ENCODE measurements at regions not wholly inside any gene's neighbourhood (a gene's known extent, or its start where the extent isn't known, plus 50 kb on each side); places are given as distances from the start of the nearest gene placed in this dataset.

DNA sequence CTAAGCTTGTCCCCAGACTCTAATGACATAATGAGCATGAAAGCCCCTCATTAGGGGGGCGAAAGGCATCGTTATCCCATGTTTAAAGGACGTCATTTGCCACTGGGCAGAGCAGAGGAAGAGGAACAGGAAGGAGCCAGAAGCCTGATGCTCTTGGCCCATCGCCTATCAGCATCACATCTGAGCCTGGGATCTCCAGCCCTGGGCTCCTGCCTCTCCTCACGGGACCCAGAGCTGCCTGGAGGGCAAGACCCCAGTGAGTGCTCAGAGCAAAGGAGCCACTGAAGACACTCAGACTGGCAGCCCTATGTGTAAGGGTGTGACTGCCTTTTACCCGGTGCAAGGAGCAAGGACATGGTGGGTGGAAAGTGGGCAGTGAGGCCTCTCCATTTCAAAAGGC lies 115.0 kb upstream of the ZNF507 start:
- Histone ChIP-seq H4K20me1 (replicated peaks in 1 of 2; ENCODE audit: control insufficient read depth in 1 of 2, insufficient read depth in 2 of 2, low read length in 2 of 2) (no peaks in the 10 kb centered on the region), H3K9me3 (ENCODE audit: insufficient read depth in 2 of 2, low read depth in 1 of 2, low read length in 1 of 2) (no peaks in the 10 kb centered on the region), H3K27ac (ENCODE audit: low read depth, low read length) (no peak overlapping the region), H3K18ac (ENCODE audit: extremely low read depth, low read length) (no peak overlapping the region), H4K8ac (ENCODE audit: extremely low read depth, insufficient read depth, low read length) (no peak overlapping the region), H2BK12ac (ENCODE audit: low read depth, low read length) (no peak overlapping the region), H3K4me3 (ENCODE audit: extremely low read depth in 1 of 4, insufficient read depth in 2 of 4, low read depth in 3 of 4, low read length in 4 of 4) (no peak overlapping the region), H3K56ac (replicated peaks; ENCODE audit: insufficient read length, low read depth, low read length) (no peak overlapping the region), H3K36me3 (ENCODE audit: control insufficient read depth in 2 of 4, insufficient read depth in 4 of 4, low read length in 3 of 4) (no peaks in the 10 kb centered on the region), H2BK15ac (ENCODE audit: low read length) (no peak overlapping the region), H3K27me3 (replicated peaks in 1 of 4; ENCODE audit: control insufficient read depth in 3 of 4, extremely low read depth in 1 of 4, insufficient read depth in 3 of 4, low read length in 3 of 4) (no peaks in the 10 kb centered on the region; a peak in 1 of 7 replicates), H3K14ac (ENCODE audit: insufficient read length) (no peak overlapping the region), H2BK20ac (ENCODE audit: low read length) (no peak overlapping the region), H2BK120ac (replicated peaks; ENCODE audit: low read depth, low read length) (no peak overlapping the region), H2AK5ac (ENCODE audit: low read depth, low read length) (no peak overlapping the region), H3K79me2 (ENCODE audit: control insufficient read depth in 1 of 2, insufficient read depth in 2 of 2, low read length in 2 of 2) (no peaks in the 10 kb centered on the region), H4K5ac (ENCODE audit: insufficient read length, low read depth, low read length) (no peak overlapping the region), H3K4me2 (ENCODE audit: insufficient read depth in 1 of 2, low read depth in 2 of 2, low read length in 2 of 2) (no peak overlapping the region), H3K23me2 (ENCODE audit: low read depth, low read length) (no peaks in the 10 kb centered on the region), H3K23ac (ENCODE audit: insufficient read length) (no peak overlapping the region), H3K4ac (replicated peaks; ENCODE audit: insufficient read length, low read depth, low read length) (no peak overlapping the region), H2AFZ (ENCODE audit: low read length) (no peak overlapping the region), H3K79me1 (ENCODE audit: low read depth, low read length) (no peaks in the 10 kb centered on the region), H4K91ac (replicated peaks; ENCODE audit: insufficient read length, low read length) (no peak overlapping the region), H3K9ac (replicated peaks in 1 of 4; ENCODE audit: extremely low read depth in 1 of 4, low read depth in 3 of 4, low read length in 3 of 4) (no peak overlapping the region), H2BK5ac (ENCODE audit: low read depth, low read length) (no peak overlapping the region), H3K4me1 (replicated peaks in 1 of 4; ENCODE audit: control insufficient read depth in 3 of 4, insufficient read depth in 4 of 4, low read length in 3 of 4) (no peaks in the 10 kb centered on the region)
- ChIA-PET CTCF (ENCODE audit: partially characterized antibody) (no interaction called here), POLR2A (ENCODE audit: partially characterized antibody) (no interaction called here)
- DNase-seq (ENCODE audit: low read depth in 1 of 2, low spot score in 2 of 2) (peak in 1 of 2 experiments; percentile 35), FAIRE-seq (no peak)
- TF ChIP-seq RAD21 (IDR thresholded peaks at IDR 0.05 in 1 of 2, conservative IDR thresholded peaks at IDR 0.05 in 1 of 2; ENCODE audit: low read depth in 2 of 2, low read length in 2 of 2) (no peak), SUZ12 (IDR thresholded peaks at IDR 0.05; ENCODE audit: low read length) (no peak), NRF1 (IDR thresholded peaks at IDR 0.05; ENCODE audit: low read depth, low read length) (no peak), TAF1 (IDR thresholded peaks at IDR 0.05; ENCODE audit: low read depth, low read length) (no peak), CHD2 (IDR thresholded peaks at IDR 0.05; ENCODE audit: low read length) (no peak), FOSL1 (IDR thresholded peaks at IDR 0.05; ENCODE audit: insufficient read depth, low read depth, low read length) (no peak), POU5F1 (IDR thresholded peaks at IDR 0.05; ENCODE audit: low read depth, low read length) (no peak), KDM1A (IDR thresholded peaks at IDR 0.05; ENCODE audit: borderline replicate concordance, low read length) (no peak), RFX5 (IDR thresholded peaks at IDR 0.05; ENCODE audit: borderline replicate concordance, low read depth, low read length) (no peak), SIN3A (conservative IDR thresholded peaks at IDR 0.05 in 1 of 2, IDR thresholded peaks at IDR 0.05 in 1 of 2; ENCODE audit: low read depth in 1 of 2, low read length in 2 of 2) (no peak)
- TF ChIP-seq, protein P1, sequence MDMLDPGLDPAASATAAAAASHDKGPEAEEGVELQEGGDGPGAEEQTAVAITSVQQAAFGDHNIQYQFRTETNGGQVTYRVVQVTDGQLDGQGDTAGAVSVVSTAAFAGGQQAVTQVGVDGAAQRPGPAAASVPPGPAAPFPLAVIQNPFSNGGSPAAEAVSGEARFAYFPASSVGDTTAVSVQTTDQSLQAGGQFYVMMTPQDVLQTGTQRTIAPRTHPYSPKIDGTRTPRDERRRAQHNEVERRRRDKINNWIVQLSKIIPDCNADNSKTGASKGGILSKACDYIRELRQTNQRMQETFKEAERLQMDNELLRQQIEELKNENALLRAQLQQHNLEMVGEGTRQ (IDR thresholded peaks at IDR 0.05; ENCODE audit: low read length): no peak
- TF ChIP-seq, protein P2, sequence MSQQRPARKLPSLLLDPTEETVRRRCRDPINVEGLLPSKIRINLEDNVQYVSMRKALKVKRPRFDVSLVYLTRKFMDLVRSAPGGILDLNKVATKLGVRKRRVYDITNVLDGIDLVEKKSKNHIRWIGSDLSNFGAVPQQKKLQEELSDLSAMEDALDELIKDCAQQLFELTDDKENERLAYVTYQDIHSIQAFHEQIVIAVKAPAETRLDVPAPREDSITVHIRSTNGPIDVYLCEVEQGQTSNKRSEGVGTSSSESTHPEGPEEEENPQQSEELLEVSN (IDR thresholded peaks at IDR 0.05): no peak
- WGBS, 2 experiments (ENCODE audit: extremely low coverage in 1 of 2, insufficient coverage in 1 of 2, insufficient read length in 1 of 2, insufficient replicate concordance in 2 of 2, low coverage in 1 of 2, low lambda C conversion rate in 2 of 2, missing lambda C conversion rate in 1 of 2): 91% methylated on average over 6 of the region's 6 CpGs; no CpG with 5 or more reads in 1 of the 2 experiments
